ENCODE measurements at regions not wholly inside any gene's neighbourhood (a gene's known extent, or its start where the extent isn't known, plus 50 kb on each side); places are given as distances from the start of the nearest gene placed in this dataset.

DNA sequence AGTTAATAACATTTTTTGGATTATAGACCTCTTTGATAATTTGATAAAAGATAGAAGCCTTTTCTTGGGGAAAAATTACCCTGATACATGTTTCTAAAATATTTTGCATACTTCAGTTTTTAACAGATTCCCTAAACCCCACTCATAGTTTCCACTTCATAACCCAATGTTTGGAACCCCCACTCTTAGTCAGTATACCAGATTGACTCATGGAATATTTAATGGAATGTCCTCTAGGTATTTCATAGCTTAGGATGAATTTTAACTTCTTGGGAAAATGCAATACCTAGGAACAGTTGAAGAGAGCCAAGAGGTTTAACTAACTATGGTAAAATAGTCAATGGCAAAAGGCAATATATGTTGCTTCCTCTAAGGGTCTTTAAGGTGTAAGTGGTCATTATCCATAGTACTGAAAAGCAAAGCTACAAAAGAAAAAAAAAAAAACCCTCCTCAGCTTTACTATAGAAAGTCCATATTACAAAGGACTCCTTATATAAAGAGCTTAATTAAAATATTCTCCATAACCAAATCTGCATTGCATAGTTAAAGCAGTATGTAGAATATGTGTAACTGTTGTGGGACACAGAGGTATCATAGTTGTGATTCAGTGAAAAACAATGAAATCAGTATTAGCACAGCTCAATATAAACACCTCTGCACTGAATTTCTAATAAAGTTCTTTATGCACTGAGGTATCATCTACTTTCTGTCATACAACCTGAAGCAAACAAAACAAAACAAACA, 159.9 kb downstream of the PCDH7 start:
- TF ChIP-seq, protein P1, sequence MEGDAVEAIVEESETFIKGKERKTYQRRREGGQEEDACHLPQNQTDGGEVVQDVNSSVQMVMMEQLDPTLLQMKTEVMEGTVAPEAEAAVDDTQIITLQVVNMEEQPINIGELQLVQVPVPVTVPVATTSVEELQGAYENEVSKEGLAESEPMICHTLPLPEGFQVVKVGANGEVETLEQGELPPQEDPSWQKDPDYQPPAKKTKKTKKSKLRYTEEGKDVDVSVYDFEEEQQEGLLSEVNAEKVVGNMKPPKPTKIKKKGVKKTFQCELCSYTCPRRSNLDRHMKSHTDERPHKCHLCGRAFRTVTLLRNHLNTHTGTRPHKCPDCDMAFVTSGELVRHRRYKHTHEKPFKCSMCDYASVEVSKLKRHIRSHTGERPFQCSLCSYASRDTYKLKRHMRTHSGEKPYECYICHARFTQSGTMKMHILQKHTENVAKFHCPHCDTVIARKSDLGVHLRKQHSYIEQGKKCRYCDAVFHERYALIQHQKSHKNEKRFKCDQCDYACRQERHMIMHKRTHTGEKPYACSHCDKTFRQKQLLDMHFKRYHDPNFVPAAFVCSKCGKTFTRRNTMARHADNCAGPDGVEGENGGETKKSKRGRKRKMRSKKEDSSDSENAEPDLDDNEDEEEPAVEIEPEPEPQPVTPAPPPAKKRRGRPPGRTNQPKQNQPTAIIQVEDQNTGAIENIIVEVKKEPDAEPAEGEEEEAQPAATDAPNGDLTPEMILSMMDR (IDR thresholded peaks at IDR 0.05), result no peak
- no peak for TF ChIP-seq EP300 (IDR thresholded peaks at IDR 0.05)
- no peak for TF ChIP-seq POLR2AphosphoS5 (IDR thresholded peaks at IDR 0.05)
- TF ChIP-seq POLR2A (IDR thresholded peaks at IDR 0.05; ENCODE audit: low read depth), result no peak
